Cardiac septum (tissue), 1 donor: ENCODE measurements at regions not wholly inside any gene's neighbourhood (a gene's known extent, or its start where the extent isn't known, plus 50 kb on each side); places are given as distances from the start of the nearest gene placed in this dataset.

Source experiments
- DNase-seq: peaks from one replicate; pipeline ENCODE4 v3.0.0-alpha.2; 2020; ENCODE audit warnings: low spot score
- intact Hi-C: fragments of 100-400 bp; cut with DNase I; formaldehyde crosslinking; loops from one replicate; pipeline ENCODE4 v1.14.0; 2022
- donor health status: DM: no; HTN: no; CAD: no.

DNA sequence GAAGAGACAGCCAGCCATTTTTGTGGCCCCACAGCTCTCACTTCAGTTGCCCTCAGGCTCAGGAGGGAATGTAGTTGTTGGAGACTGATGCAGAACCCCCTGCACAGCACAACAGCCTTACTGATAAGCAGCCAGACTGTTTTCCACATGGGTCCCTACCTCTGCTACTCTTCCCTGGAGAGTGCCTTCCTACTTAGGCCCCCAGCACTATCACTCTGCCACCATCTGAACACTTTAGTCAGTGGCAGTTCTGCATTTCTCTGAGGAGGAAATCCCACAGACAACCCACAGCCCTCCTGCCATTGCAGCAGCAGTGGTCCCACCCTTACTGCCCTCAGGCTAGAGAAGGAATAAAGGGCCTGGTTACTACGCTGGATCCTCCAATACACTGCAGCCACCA is 61.8 kb upstream of the PTPRD start:
- DNase-seq: no peak
- intact Hi-C loops: no loop called here

DNA sequence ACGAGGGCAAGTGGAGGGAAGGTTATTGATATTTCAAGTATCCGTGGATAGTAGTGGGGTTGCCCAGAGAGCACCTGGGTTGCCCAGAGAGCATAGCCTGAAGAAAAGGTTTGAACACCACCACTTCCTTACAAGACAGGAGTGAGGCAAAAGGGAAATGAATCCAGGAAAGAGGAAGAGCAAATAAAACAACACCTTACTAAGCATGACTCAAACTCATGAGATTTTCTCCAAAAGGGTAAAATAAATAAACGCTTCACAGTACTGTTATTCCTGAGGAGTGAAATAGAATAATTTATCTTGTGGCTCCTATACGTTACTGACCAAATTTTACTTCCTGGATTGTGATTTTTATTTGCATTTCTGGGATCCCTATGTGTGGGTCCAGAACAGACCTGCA is 65.2 kb upstream of the PTPRD start:
- intact Hi-C loops: no loop called here
- no peak for DNase-seq

DNA sequence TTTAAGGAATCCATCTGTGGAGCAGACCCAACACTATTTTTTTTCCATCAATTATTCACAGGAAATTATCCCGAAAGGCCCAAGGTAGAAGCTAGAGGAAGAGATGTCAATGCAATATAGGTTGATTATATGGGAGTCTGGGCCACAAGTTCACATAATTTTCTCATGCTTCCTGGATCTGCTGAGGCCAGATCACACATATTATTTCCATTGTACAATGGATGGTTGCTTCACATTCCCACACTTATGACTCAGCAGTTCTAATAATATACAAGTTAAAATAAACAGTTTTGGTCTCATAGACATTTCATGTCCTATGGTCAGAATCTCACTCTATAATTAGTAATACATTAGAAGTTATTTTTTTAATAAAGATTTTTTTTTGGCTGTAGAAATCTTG is 66.0 kb upstream of the PTPRD start:
- intact Hi-C loops: no loop called here
- no peak for DNase-seq

DNA sequence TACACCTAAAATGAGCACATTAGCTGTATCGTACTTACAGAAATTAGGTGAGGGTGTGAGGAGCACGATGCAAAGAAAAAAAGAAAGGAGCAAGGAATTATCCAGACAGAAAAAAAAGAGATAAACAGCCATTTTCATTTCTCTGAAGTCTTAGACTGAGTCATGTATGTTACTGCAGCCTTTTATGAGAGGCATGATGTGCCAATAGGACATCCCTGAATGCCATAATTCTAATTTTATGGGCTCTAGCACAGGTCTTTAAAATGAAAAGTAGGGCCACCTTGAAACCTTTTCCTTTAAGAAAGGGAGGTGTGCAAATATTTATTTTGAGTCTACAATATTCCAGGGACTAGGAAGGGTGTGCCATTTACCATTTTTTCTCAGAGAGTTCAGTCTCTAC is 74.1 kb upstream of the PTPRD start:
- intact Hi-C loops: no loop called here

DNA sequence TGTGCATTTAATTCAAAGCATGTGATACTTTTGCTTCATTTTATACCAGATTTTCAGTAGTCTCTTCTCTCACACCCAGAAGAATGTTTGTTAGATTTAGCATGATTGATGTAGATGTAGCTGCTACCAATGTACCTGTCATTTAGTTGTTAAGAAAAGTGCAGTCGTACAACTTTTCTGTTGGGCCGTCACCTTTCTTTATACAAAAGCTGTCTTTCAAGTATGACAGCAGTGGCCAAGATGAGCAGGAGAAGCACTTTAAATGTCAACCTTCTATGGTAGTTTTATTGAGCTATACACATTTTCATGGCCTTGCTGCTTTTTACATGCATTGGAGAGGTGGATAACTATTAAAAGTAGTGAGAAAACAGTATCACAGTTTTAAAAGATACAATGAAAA is 77.7 kb upstream of the PTPRD start:
- intact Hi-C loops: no loop called here
- no peak for DNase-seq

More for the DNA sequence above, 74.1 kb upstream of the PTPRD start:
- no peak for DNase-seq

DNA sequence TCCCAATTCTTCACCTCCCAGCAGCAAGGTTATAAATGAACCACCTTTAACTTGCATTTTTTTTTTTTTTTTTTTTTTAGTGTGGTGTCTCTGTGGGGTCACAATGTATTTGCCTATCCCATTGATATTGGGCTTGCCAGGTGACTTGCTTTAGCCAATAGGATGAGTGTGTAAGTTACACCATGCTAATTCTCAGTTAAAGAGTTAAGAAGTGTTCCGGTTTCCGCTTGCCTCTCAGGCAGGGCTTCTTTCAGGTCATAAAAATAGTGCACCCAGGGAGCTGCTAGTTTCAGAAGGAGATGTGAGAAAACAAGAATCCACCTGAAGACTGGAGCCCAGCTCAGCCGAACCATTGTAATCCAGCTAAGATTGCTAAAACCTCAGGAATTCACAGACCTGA is 84.2 kb upstream of the PTPRD start:
- intact Hi-C loops: no loop called here
- DNase-seq: no peak

DNA sequence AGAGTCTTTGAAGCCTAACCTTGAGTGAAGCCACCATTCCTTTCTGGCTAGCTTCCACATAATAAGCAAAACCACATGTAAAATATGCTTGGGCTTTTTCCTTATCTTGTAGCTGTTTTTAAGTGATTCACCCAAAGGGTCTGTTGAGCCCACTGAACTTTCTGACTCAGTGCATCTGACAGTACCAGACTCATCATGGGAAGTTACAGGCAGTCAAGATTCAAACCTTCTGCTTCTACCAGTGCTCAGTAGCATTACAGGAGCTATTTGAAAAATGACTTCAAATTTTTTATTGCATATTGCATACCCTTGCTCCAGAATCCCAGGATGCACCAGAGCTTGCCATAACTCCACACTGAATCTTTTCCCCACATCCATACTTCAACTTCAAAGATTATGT is 87.5 kb upstream of the PTPRD start:
- no peak for DNase-seq
- intact Hi-C loops: no loop called here

DNA sequence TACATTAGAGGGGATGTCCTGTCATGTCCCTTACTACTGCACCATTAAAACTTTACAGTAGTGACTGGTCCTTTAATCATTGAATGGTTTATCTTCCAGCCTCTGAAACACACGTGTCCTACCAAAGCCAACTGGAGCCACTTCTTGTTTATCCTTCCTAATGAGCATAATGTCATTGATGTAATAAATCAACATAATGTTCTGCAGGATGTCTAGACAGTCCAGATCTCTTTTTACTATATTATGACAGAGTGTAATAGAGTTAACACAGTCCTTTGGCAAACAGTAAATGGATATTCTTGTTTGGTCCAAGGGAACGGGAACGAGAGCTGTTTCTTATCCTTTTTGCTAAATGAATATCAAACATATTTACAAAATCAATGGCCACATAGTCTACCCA is 88.1 kb upstream of the PTPRD start:
- intact Hi-C loops: no loop called here
- DNase-seq: no peak

DNA sequence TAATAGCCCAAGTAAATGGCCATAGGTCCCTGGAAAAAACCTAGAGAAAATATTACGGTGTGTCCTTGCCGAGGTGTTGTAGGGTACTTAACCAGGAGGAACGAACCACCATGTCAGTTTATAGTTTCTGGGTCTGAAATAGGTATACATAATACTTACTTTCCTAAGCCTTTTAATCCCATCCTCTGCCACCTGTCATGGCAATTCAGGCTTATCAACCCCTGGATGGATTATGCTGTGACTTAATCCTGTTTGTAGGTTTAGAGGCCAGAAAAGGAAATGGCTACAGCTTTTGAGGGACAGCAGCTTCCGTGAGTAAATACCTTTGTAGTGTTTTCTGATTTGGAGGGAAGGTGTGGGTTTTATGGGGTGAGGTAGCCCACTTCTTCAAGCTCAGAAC is 89.1 kb upstream of the PTPRD start:
- DNase-seq: no peak
- intact Hi-C loops: no loop called here

DNA sequence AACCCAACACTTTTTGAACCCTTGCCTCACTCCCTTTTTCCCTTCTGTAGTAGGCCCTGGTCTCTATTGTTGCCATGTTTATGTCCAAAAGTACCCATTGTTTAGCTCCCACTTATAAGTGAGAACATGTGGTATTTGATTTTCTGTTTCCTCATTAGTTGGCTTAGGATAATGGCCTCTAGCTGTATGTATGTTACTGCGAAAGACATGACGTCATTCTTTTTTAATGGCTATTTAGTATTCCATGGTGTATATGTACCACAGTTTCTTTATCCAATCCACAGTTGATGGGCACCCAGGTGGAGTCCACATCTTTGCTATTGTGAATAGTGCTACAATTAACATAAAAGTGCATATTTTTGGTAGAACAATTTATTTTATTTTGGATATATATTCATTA is 90.3 kb upstream of the PTPRD start:
- no peak for DNase-seq
- intact Hi-C loops: no loop called here

DNA sequence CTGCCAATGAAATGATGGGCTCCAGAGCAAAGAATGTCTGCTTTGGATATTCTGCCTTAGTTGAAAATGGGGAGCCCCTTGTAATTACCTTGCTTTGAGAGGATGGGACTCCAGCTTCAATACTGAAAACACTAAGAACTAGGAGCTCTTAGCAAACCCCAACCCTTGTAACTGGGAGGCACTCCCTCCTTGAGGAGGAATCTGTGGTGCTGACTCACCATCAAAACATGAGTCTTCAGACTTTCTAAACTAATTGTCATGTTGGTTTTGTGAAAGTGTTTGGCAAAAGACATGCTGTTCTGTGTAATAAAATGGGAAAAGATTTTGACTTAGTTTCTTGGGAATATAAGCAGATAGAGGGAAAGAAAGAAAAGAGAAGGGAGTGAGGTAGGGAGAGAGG is 91.9 kb upstream of the PTPRD start:
- no peak for DNase-seq
- intact Hi-C loops: no loop called here

- no peak for DNase-seq
- intact Hi-C loops: no loop called here
Observed at GRCh38 chr9:10705383-10705782, 92.6 kb upstream of the PTPRD start.

- intact Hi-C loops: no loop called here
Observed at GRCh38 chr9:10706788-10707187, 94.0 kb upstream of the PTPRD start.

DNA sequence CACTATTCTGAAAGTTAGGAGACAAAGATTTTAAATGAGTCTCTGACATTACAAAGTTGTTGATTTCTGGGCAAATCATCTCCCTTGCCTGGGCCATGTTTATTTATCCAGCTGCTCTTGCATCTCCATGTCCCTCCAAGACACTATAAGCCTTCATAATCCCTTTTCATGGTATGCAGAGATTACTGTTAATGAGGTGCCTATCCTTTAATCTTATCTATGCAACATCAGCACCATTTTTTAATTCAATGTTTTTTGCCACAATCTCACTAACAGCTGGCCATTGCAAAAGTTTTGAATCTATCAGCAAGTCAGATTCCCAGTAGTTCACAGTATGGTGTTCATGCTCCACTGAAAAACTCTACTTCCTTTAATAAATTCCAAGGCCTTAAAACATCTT is 108.5 kb upstream of the PTPRD start:
- no peak for DNase-seq
- intact Hi-C loops: no loop called here

More at GRCh38 chr9:10706788-10707187, 94.0 kb upstream of the PTPRD start:
- no peak for DNase-seq

- no peak for DNase-seq
- intact Hi-C loops: no loop called here
Observed at GRCh38 chr9:10729213-10729612, 116.4 kb upstream of the PTPRD start.

DNA sequence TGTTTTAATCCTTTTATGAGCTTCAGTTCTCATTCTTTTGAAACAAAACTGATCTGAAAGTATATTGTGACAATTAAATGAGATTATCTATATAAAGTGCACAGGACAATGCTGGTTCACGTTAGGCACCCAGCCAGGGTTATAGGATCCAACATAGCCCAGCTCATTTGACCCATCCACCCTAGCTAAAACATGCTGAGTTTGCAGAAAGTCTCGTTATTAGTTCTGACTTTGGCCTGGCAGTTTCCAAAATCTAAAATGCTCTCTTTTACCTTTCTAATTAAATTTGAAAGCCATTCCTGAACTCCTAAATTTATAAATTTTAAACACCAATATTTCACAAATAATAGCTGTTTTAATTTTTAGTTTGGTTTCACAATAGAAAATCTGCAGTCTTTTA is 131.9 kb upstream of the PTPRD start:
- intact Hi-C loops: no loop called here
- no peak for DNase-seq

DNA sequence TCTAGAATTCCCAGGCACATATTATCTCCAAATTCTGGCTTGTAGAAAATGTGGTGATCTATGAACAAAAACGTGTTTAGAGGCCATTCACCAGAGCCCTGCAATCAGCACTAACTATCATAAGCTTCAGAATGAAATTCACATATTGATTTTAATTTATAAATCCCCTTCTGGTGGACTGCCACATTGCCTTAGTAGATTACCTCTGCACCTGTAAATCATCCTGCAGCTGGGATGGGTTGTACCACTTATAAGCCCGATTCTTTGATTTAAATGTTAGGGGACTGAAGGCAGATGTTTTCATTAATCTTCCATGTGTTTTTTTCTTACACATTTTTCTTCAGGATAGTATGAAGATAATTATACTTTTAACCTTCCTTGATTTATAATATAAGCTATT is 140.7 kb upstream of the PTPRD start:
- intact Hi-C loops: no loop called here
- no peak for DNase-seq

DNA sequence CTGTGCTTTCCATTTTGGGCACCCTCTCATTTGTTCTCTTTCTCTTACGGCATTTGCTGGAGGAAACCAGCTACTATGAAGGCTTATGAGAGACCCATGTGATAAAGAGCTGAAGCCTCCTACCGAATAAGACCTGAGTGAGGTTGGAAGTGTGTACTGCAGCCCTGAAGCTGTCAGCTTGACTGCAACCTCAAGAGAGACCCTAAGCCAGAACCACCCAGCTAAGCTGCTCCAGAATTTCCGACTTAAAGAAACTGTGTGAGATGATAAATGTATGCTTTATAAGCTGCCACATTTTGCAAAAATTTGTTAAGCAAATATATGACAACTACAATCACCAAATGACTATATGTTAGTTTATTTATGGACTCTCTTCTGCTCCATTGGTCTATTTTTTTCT is 151.7 kb upstream of the PTPRD start:
- DNase-seq: no peak
- intact Hi-C loops: no loop called here

GRCh38 chr9:10773136-10773535 is 160.3 kb upstream of the PTPRD start:
- DNase-seq: no peak
- intact Hi-C loops: no loop called here

DNA sequence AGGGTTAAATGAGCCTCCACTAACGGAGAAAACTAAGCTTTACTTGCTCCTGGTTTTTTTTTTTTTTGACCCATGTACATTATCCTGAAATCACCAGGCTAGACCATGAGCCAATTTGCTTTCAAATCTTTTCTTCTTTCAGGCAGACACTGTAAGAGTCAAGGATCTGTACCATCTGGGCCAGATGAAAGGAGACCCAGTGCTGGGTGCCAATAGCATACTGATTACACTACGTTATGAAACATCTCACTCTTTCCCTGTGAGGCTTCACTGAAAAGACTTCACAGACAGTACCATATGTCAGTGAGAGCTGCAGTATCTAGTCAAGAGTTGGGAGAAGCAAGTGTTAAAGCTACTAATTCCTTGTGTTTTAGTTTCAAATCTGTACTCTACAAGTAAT is 161.2 kb upstream of the PTPRD start:
- no peak for DNase-seq
- intact Hi-C loops: no loop called here

DNA sequence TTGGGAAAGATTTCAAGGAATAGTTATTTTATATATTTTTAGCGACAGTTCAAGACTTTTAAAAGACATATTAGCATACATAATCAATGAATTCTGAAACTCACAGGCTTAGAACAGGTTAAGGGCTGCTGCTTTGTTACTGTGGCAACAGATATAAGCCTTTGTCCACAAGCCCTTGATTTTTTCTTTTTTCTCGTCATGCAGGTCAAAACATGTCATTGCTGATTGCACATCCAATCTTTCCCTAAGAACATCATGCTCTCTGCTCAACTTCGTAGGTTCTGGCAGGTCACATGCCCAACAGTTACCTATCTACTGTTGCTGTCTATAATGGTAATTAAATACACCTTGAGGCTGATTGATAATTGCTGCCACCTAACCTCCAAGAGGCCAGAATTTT is 172.5 kb upstream of the PTPRD start:
- intact Hi-C loops: no loop called here
- DNase-seq: no peak

GRCh38 chr9:10793306-10793705 is 180.5 kb upstream of the PTPRD start:
- DNase-seq: no peak
- intact Hi-C loops: no loop called here

DNA sequence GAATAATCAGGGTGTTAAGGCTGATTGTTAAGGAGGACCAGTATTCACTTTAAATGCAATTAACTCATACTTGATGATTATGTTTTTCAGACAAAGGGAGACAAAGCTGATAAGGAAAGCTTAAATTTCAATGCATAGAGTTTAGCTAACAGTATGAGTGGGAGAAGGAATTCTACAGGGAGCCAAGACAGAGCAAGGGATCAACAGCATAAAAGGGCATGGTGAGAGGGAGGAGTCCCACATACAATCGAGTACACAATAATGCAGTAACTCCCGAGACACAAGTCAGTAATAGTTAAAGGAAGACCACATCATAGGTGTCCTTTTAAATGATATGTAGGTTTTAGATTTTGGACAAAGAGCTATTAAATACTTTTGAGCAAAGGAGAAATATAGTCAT is 191.7 kb upstream of the PTPRD start:
- DNase-seq: no peak
- intact Hi-C loops: no loop called here
